ENCODE measurements at regions not wholly inside any gene's neighbourhood (a gene's known extent, or its start where the extent isn't known, plus 50 kb on each side); places are given as distances from the start of the nearest gene placed in this dataset.
"Not testable (repeated sequence)": the region's sequence is repeated elsewhere in the genome, so short reads cannot be mapped to it uniquely, and the experiment has no call there.

DNA sequence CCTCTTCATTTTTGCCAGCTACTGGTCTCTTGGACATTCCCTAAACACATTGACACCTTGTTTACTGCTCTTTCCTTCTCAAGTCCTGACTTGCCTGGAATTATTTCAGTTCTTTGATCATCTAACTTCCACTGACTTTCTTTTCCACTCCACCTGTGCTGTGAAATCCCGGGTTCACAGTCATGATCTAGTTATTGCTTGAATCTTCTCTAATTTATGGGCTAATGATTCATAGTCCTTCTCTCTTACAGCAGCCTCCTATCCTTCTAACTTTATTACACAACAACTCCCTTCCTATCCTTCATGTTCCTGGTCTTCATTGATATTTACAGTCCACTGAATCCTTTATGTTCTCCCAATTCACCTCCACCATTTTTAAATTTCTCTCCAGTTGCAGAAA lies 260.1 kb downstream of the C12orf75 start:
- FAIRE-seq: no peak

DNA sequence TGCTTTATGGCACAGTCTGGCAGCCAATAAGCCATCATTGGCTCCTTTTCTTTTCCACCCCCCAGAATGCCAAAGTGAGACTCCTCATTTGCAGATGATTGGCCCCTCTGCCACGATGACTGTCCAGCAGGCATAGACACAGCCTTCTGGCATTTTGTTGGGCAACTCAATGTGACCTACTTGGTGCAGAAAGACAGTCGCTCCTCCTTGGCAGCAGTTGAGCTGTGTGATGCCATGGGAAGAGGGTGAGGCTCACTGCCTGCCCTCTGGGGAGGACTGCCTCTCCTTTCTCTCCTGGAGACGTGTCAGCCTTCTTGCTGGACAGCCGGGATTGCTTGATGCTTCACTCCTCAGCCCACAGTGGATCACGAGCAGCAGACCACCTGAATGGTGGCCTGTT lies 264.9 kb downstream of the C12orf75 start:
- no peak for FAIRE-seq

GRCh38 chr12:105596731-105597130 lies 266.2 kb downstream of the C12orf75 start:
- FAIRE-seq: no peak

DNA sequence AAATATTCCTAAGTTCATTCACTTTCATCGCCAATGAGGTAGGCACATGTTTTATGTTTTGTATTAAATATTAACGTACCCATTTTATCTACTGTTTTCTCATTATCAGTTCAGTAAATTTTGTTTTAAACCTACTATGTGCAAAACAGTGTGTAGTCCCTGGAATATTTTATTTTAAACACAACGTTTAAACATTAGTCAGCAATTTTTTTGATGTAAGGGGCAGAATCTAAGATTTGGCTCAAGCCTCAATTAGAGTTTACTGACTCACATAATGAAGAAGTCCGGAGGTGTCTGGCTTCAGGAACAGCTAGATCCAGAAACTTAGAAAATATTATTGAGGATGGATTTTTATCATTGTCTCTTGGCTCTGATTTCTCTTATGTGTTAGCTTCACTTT lies 267.5 kb downstream of the C12orf75 start:
- no peak for FAIRE-seq

GRCh38 chr12:105600911-105601545 lies 270.5 kb downstream of the C12orf75 start:
- no peak for FAIRE-seq

DNA sequence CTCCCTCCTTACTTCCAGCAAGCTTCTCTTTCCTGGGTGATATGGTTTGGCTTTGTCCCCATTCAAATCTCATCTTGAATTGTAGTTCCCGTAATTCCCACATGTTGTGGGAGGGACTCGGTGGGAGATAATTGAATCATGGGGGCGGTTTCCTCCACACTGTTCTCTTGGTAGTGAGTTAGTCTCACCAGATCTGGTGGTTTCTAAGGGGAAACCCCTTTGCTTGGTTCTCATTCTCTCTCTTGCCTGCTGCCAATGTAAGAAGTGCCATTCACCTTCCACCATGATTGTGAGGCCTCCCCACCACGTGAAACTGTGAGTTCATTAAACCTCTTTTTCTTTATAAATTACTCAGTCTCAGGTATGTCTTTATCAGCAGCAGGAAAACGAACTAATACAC lies 271.8 kb downstream of the C12orf75 start:
- not testable (repeated sequence) for FAIRE-seq

GRCh38 chr12:105604281-105604680 lies 273.8 kb downstream of the C12orf75 start:
- FAIRE-seq: not testable (repeated sequence)

DNA sequence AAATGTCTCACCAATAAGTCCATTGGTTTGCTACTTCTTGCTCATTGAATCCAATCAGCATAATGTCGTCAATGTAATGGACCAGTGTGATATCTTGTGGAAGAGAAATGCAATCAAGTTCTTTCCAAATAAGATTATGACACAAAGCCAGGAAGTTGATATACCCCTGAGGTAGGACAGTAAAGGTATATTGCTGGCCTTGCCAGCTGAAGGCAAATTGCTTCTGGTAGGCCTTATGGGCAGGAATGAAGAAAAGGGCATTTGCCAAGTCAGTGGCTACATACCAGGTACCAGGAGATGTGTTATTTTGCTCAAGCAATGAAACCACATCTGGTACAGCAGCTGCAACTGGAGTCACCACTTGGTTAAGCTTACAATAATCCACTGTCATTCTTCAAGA lies 276.1 kb downstream of the C12orf75 start:
- FAIRE-seq: not testable (repeated sequence)

GRCh38 chr12:105609001-105609400 lies 278.5 kb downstream of the C12orf75 start:
- not testable (repeated sequence) for FAIRE-seq

- FAIRE-seq: no peak
Measured at GRCh38 chr12:105610459-105610858, 280.0 kb downstream of the C12orf75 start.

- FAIRE-seq: no peak
Measured at GRCh38 chr12:105611340-105611739, 280.8 kb downstream of the C12orf75 start.

DNA sequence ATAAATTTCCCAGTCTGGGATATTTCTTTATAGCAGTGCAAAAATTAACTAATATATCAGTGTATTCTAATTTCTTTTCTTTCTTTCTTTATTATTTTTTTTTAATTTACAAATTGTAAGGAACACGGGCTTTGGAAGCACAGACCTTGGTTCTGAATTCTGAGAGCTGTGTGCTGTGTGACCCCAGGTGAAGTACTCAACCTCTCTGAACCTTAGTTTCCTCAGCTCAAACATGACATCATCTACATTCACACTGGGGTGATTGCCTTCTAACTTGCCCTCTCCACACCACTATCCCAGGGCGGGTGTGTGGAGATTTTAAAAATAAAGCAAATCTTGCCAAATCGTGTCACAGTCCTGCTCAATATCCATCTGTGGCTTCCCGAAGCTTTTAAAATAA lies 282.8 kb downstream of the C12orf75 start:
- FAIRE-seq: no peak

DNA sequence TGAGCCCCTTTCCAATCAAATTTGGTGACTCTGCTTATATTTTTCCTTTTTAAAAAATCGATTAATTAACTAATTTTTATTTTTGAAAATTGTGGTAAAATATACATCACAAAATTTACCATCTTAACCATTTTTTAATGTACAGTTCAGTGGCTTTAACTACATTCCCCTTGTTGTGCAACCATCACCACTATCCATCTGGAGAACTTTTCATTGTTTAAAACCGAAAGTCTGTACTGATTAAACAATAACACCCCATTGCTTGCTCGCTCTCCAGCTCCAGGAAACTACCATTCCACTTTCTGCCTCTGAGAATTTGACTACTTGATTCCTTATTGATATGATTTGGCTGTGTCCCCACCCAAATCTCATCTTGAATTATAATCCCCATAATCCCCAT lies 283.4 kb downstream of the C12orf75 start:
- no peak for FAIRE-seq

DNA sequence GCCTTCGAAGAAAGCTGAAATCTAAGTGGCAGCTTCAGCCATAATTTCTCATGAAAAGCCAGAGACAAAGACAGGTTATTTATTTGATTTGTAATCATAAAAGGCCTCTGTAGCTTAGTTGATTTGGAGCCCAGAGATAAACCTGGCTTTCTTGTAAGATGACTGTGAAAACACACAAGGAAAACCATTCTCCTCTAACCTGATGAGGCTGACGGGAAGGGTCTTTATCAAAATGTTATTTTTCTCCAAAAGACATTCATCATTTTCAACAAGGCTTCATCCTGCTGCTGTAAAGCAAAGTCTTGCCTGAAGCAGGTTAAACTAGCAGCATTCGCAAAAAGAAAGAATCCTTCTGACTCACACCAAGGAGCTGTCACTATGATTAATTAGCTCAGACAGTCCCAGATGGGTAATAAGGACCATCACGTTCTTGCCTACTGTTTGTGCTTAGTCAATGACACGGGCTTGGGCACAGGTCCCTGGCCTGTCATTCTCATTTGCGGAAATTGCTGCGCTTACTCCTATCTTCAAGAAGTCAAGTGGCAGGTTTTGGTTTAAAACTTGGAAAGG lies 286.6 kb downstream of the C12orf75 start:
- FAIRE-seq: no peak

DNA sequence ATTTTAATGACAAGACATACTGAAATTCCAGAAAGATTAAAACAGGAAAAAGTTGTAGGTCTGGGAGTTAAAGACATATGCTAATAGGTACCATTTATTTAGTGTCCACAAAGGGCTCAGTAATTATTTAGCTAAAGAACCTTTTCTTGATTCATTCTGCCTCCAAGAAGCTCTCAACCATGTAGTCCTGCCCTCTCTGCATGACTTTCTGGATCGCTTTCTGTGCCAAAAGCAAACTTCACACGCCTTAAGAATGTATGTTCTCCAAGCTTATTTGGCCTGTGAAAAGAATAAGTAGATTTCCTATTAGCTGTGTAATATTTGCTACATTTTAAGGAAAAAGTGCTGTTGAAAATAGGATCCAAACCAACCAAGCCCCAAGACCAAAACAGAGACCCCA lies 291.7 kb downstream of the C12orf75 start:
- FAIRE-seq: no peak

- no peak for FAIRE-seq
Measured at GRCh38 chr12:105622846-105623736, 292.6 kb downstream of the C12orf75 start.

DNA sequence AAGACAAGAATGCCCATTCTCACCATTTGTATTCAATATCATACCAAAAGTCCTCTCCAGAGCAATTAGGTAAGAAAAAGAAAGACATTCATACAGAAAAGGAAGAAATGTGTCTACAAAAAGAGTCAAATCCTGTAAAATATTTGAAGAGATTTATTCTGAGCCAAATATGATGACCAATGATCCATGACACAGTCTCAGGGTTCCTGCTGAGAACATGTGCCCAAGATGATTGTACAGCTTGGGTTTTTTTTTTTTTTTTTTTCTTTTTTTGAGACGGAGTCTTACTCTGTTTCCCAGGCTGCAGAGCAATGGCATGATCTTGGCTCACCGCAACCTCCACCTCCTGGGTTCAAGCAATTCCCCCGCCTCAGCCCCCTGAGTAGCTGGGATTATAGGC lies 296.2 kb downstream of the C12orf75 start:
- no peak for FAIRE-seq

DNA sequence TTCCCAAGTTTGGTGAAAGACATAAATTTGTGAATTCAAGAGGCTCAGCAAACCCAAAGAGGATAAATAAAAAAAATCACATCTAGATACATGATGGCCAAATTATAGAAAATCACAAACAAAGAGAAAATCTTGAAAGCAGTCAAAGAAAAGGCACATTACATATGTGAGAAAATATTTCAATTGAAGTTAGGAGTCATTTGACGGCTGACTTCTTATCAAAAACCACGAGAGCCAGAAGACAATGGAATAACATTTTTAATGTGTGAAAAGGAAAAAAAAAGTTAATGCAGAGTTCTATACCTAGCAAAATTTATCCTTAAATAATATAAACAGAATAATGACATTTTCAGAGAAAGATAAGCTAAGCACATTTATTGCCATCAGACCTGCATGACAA lies 307.0 kb downstream of the C12orf75 start:
- FAIRE-seq: no peak

- no peak for FAIRE-seq
Measured at GRCh38 chr12:105640761-105641160, 310.3 kb downstream of the C12orf75 start.

- no peak for FAIRE-seq
Measured at GRCh38 chr12:105641749-105642148, 311.3 kb downstream of the C12orf75 start.

- no peak for FAIRE-seq
Measured at GRCh38 chr12:105644770-105645169, 314.3 kb downstream of the C12orf75 start.

DNA sequence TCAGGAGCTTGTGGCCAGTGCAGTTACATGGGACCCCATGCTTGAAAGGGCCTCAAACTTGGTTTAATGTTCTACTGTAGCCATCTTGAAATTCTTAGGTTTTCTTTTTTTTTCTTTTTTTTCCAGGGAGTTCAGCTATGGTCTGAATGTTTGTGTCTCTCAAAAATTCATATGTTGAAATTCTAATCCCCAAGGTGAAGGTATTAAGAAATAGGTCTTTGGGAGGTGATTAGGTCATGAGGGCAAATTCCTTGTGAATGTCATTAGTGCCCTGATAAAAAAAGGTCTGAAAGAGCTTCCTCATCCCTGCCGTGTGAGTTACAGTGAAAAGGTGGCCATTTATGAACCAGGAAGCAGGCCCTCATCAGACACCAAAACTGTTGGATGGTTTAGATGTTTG lies 324.1 kb downstream of the C12orf75 start:
- FAIRE-seq: no peak

DNA sequence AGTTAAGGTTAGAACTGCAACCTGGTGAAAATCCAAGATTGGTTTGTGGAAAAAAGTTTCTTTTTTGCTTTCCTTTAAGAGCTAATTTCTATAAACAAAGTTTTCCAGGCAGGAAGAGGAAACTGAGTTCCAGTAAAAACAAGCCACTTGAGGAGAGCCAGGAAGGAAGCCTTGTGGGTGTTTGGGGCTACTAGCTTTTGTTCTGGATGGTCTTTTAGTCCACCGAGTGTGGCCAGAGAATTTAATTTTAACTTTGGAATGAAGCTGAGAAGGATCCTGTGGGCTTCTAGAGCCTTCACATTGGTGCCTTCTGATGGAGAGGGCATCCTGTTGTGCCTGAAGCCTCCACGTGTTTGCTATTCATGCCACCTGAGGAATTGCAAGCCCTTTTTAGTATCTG lies 327.9 kb downstream of the C12orf75 start:
- no peak for FAIRE-seq
